PC-3 (cell line): ENCODE measurements at regions not wholly inside any gene's neighbourhood (a gene's known extent, or its start where the extent isn't known, plus 50 kb on each side); places are given as distances from the start of the nearest gene placed in this dataset.

ENCODE experiments used
- ATAC-seq: fragments of 200-7000 bp; cut with Tn5 transposase; 2 replicates; pipeline ENCODE4 v1.9.1; 2020; ENCODE audit warnings: mild to moderate bottlenecking, moderate library complexity
- BruUV-seq: library from RNA; stranded (reverse); fragments of 400-500 nt; replicated peaks from 2 replicates; lab custom pipeline; 2021; lab: Mats Ljungman, UMichigan
- CTCF ChIA-PET: fragments of 300-600 bp; sonication (Branson Sonifier 250); formaldehyde crosslinking; loops from one replicate; lab custom pipeline; 2022; ENCODE audit warnings: antibody characterized with exemption; lab: Charles Lee
- POLR2A ChIA-PET: fragments of 300-600 bp; sonication (Branson Sonifier 250); formaldehyde crosslinking; loops from one replicate; lab custom pipeline; 2022; ENCODE audit warnings: antibody characterized with exemption; ENCODE audit not compliant: unreplicated experiment; lab: Charles Lee
- DNase-seq: peaks from one replicate; pipeline ENCODE4 v3.0.0-alpha.2; 2015
- H2AFZ ChIP-seq: fragments of 300-600 bp; sonication (generic); 2 replicates; pipeline ENCODE4 v1.6.0; 2016; ENCODE audit warnings: antibody characterized with exemption, low read length
- H3F3A ChIP-seq: fragments of 300-600 bp; sonication (generic); one replicate; pipeline ENCODE4 v1.6.0; 2017; ENCODE audit warnings: antibody characterized with exemption, low read length, control low read depth, mild to moderate bottlenecking; ENCODE audit not compliant: unreplicated experiment
- H3K27ac ChIP-seq: fragments of 300-600 bp; sonication (generic); 2 replicates; pipeline ENCODE4 v1.5.1; 2016; ENCODE audit warnings: mild to moderate bottlenecking, low read length
- H3K27me3 ChIP-seq: fragments of 300-600 bp; sonication (generic); 2 replicates; pipeline ENCODE4 v1.6.1; 2016; ENCODE audit warnings: low read length, mixed read lengths
- H3K36me3 ChIP-seq: fragments of 300-600 bp; sonication (generic); 2 replicates; pipeline ENCODE4 v1.6.1; 2016; ENCODE audit warnings: low read depth, mixed run types, low read length, mixed read lengths
- H3K4me1 ChIP-seq: fragments of 300-600 bp; sonication (generic); 2 replicates; pipeline ENCODE4 v1.5.1; 2016; ENCODE audit warnings: low read length; ENCODE audit not compliant: insufficient read depth
- H3K4me2 ChIP-seq: fragments of 300-600 bp; sonication (generic); 2 replicates; pipeline ENCODE4 v1.6.0; 2016; ENCODE audit warnings: low read length
- H3K4me3 ChIP-seq: fragments of 300-600 bp; sonication (generic); 2 replicates; pipeline ENCODE4 v1.5.1; 2016; ENCODE audit warnings: mild to moderate bottlenecking, low read length, mixed read lengths
- H3K79me2 ChIP-seq: fragments of 300-600 bp; sonication (generic); 2 replicates; pipeline ENCODE4 v1.6.1; 2017; ENCODE audit warnings: low read length, mixed read lengths
- H3K9ac ChIP-seq: fragments of 300-600 bp; sonication (generic); 2 replicates; pipeline ENCODE4 v1.6.0; 2016; ENCODE audit warnings: mild to moderate bottlenecking, low read length
- H3K9me2 ChIP-seq: fragments of 300-600 bp; sonication (generic); replicated peaks from 2 replicates; pipeline ENCODE4 v1.6.1; 2016; ENCODE audit warnings: mixed run types, low read length, mixed read lengths
- H3K9me3 ChIP-seq: fragments of 300-600 bp; sonication (generic); 2 replicates; pipeline ENCODE4 v1.6.1; 2016; ENCODE audit warnings: low read length, mixed read lengths
- H4K20me1 ChIP-seq: fragments of 300-600 bp; sonication (generic); 2 replicates; pipeline ENCODE4 v1.6.1; 2016; ENCODE audit warnings: low read length, mixed read lengths
- EZH2 ChIP-seq: fragments of 300-600 bp; sonication (generic); IDR thresholded peaks from one replicate; pipeline ENCODE4 v1.6.1; 2017; ENCODE audit warnings: antibody characterized with exemption, mild to moderate bottlenecking, low read length; ENCODE audit not compliant: unreplicated experiment
- EZH2phosphoT487 ChIP-seq: fragments of 300-600 bp; sonication (generic); IDR thresholded peaks from 2 replicates; pipeline ENCODE4 v1.6.1; 2018; ENCODE audit warnings: mild to moderate bottlenecking, antibody characterized with exemption, low read length, borderline replicate concordance
- intact Hi-C: fragments of 100-400 bp; cut with micrococcal nuclease; formaldehyde crosslinking; loops from 2 replicates; pipeline ENCODE4 v1.9.0; 2023
- TF ChIP-seq, protein P1 (sequence below): fragments of 300-600 bp; sonication (generic); conservative IDR thresholded peaks from 2 replicates; pipeline ENCODE4 v1.5.1; 2017; ENCODE audit warnings: antibody characterized with exemption, low read depth, mild to moderate bottlenecking, low read length

DNA sequence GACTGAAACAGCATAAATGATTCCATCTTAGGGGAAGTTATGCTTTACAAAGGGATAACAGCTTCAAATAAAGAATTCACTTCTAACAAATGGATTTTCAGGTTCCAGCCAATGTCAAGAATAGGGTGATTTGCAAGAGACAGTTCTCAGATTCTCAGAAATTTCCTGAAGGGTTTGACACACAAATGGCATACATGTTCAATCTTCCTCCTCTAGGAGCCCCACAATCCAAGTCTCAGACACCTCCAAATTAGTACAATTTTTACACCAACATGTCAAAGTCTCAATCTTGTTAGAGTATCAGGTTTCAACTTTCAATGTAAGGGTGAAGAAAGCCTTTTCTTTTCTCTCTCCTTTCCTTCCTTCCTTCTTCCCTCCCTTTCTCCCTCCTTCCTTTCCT lies 996.6 kb downstream of the TLE1 start:
- CTCF ChIA-PET: no interaction called here
- BruUV-seq: no TSS peak
- no peaks in the 10 kb centered on the region for H3F3A ChIP-seq
- intact Hi-C loops: loop anchor here (10.0 kb wide), 1 partner anchor 518 kb away; no protein-coding TSS in a partner anchor
- TF ChIP-seq EZH2phosphoT487 (no peak), EZH2 (no peak)
- TF ChIP-seq, protein P1, sequence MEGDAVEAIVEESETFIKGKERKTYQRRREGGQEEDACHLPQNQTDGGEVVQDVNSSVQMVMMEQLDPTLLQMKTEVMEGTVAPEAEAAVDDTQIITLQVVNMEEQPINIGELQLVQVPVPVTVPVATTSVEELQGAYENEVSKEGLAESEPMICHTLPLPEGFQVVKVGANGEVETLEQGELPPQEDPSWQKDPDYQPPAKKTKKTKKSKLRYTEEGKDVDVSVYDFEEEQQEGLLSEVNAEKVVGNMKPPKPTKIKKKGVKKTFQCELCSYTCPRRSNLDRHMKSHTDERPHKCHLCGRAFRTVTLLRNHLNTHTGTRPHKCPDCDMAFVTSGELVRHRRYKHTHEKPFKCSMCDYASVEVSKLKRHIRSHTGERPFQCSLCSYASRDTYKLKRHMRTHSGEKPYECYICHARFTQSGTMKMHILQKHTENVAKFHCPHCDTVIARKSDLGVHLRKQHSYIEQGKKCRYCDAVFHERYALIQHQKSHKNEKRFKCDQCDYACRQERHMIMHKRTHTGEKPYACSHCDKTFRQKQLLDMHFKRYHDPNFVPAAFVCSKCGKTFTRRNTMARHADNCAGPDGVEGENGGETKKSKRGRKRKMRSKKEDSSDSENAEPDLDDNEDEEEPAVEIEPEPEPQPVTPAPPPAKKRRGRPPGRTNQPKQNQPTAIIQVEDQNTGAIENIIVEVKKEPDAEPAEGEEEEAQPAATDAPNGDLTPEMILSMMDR: no peak
- H3K27me3 ChIP-seq: no peaks in the 10 kb centered on the region
- no peaks in the 10 kb centered on the region for H4K20me1 ChIP-seq
- no peak for ATAC-seq
- no peak overlapping the region for H3K4me2 ChIP-seq
- H3K36me3 ChIP-seq: no peaks in the 10 kb centered on the region
- POLR2A ChIA-PET: no interaction called here
- H3K9me2 ChIP-seq: no peaks in the 10 kb centered on the region
- no peaks in the 10 kb centered on the region for H3K9me3 ChIP-seq
- no peaks in the 10 kb centered on the region for H3K79me2 ChIP-seq
- no peaks in the 10 kb centered on the region for H3K4me1 ChIP-seq
- no peak overlapping the region for H2AFZ ChIP-seq
- no peak overlapping the region for H3K27ac ChIP-seq
- H3K9ac ChIP-seq: no peak overlapping the region
- DNase-seq: no peak
- H3K4me3 ChIP-seq: no peak overlapping the region

DNA sequence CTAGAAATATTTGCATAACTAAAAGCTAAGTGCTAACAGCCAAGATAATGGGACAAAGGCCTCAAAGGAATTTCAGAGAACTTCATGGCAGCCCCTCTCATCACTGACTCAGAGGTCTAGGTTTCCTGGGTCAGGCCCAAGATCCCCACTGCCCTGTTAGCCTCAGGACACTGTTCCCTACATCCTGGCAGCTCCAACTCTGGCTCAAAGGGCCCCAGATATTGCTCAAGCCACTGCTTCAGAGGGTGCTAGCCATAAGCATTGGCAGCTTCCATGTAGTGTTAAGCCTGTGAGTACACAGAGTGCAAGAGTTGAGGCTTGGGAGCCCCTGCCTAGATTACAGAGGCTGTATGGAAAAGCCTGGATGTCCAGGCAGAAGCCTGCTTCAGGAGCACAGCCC lies 998.1 kb downstream of the TLE1 start:
- H3K4me2 ChIP-seq: no peak overlapping the region
- CTCF ChIA-PET: no interaction called here
- no peaks in the 10 kb centered on the region for H4K20me1 ChIP-seq
- no peak for DNase-seq
- H3K4me1 ChIP-seq: no peaks in the 10 kb centered on the region
- H3K9me3 ChIP-seq: no peaks in the 10 kb centered on the region
- no peaks in the 10 kb centered on the region for H3F3A ChIP-seq
- H3K9ac ChIP-seq: no peak overlapping the region
- H2AFZ ChIP-seq: no peak overlapping the region
- H3K27ac ChIP-seq: no peak overlapping the region
- no peaks in the 10 kb centered on the region for H3K79me2 ChIP-seq
- no peaks in the 10 kb centered on the region for H3K27me3 ChIP-seq
- intact Hi-C loops: loop anchor here (10.0 kb wide), 1 partner anchor 516 kb away; no protein-coding TSS in a partner anchor
- ATAC-seq: no peak
- H3K36me3 ChIP-seq: no peaks in the 10 kb centered on the region
- H3K4me3 ChIP-seq: no peak overlapping the region
- POLR2A ChIA-PET: no interaction called here
- TF ChIP-seq, protein P1: no peak
- TF ChIP-seq EZH2: no peak
- TF ChIP-seq EZH2phosphoT487: no peak
- H3K9me2 ChIP-seq: no peaks in the 10 kb centered on the region
- no TSS peak for BruUV-seq

- DNase-seq (no peak), ATAC-seq (no peak)
- POLR2A ChIA-PET: no interaction called here
- intact Hi-C loops: loop anchor here (10.0 kb wide), 1 partner anchor 516 kb away; no protein-coding TSS in a partner anchor
- Histone ChIP-seq H3K9me2 (no peaks in the 10 kb centered on the region), H3K4me1 (no peaks in the 10 kb centered on the region), H3K4me3 (no peak overlapping the region), H3K79me2 (no peaks in the 10 kb centered on the region), H4K20me1 (no peaks in the 10 kb centered on the region), H3K36me3 (no peaks in the 10 kb centered on the region), H3K4me2 (no peak overlapping the region), H3K27ac (no peak overlapping the region), H3F3A (no peaks in the 10 kb centered on the region), H2AFZ (no peak overlapping the region), H3K9ac (no peak overlapping the region), H3K9me3 (no peaks in the 10 kb centered on the region), H3K27me3 (no peaks in the 10 kb centered on the region)
- TF ChIP-seq, protein P1: no peak
- TF ChIP-seq EZH2phosphoT487: no peak
- TF ChIP-seq EZH2: no peak
- CTCF ChIA-PET: no interaction called here
- no TSS peak for BruUV-seq
These were observed 998.9 kb downstream of the TLE1 start for GRCh38 chr9:80690349-80690939.
